Large intestine (tissue), 3 donors: ENCODE measurements at regions not wholly inside any gene's neighbourhood (a gene's known extent, or its start where the extent isn't known, plus 50 kb on each side); places are given as distances from the start of the nearest gene placed in this dataset.

ENCODE experiments used
- DNase-seq, 2 donors: peaks; one replicate each; pipeline versions ENCODE4 v3.0.0 to v3.0.0-alpha.2; 2013
- H3K27ac ChIP-seq: one replicate; pipeline ENCODE4 v1.5.1; 2013; ENCODE audit warnings: low read length
- H3K27me3 ChIP-seq: 2 replicates; pipeline ENCODE4 v1.6.1; 2013; ENCODE audit warnings: low read length; ENCODE audit not compliant: control insufficient read depth, insufficient read depth
- H3K36me3 ChIP-seq: 2 replicates; pipeline ENCODE4 v1.6.1; 2013; ENCODE audit warnings: low read length; ENCODE audit not compliant: control insufficient read depth, insufficient read depth
- H3K4me1 ChIP-seq: one replicate; pipeline ENCODE4 v1.6.1; 2013; ENCODE audit warnings: low read length; ENCODE audit not compliant: control insufficient read depth, insufficient read depth
- H3K4me3 ChIP-seq: one replicate; pipeline ENCODE4 v1.5.1; 2013; ENCODE audit warnings: low read length
- H3K9me3 ChIP-seq: one replicate; pipeline ENCODE4 v1.6.1; 2013; ENCODE audit warnings: mild to moderate bottlenecking, low read depth, low read length, moderate library complexity; ENCODE audit not compliant: control insufficient read depth
- WGBS: methylation state at CpG from one replicate; pipeline ENCODE4 v1.1.5; 2013; ENCODE audit warnings: low lambda C conversion rate; ENCODE audit not compliant: insufficient coverage; 5-methylcytosine and 5-hydroxymethylcytosine counted together

- Histone ChIP-seq H3K9me3 (no peaks in the 10 kb centered on the region), H3K4me1 (no peaks in the 10 kb centered on the region), H3K27me3 (no peaks in the 10 kb centered on the region), H3K36me3 (no peaks in the 10 kb centered on the region), H3K27ac (no peak overlapping the region), H3K4me3 (no peak overlapping the region)
- DNase-seq: no peak
- no CpG with 5 or more reads among the region's 3 CpGs for WGBS
Observed at GRCh38 chr10:20618011-20618547, 279.0 kb downstream of the NEBL start.

GRCh38 chr10:20616918-20617810 is 279.9 kb downstream of the NEBL start:
- H3K27ac ChIP-seq: no peak overlapping the region
- H3K9me3 ChIP-seq: no peaks in the 10 kb centered on the region
- H3K4me1 ChIP-seq: no peaks in the 10 kb centered on the region
- no peak overlapping the region for H3K4me3 ChIP-seq
- H3K36me3 ChIP-seq: no peaks in the 10 kb centered on the region
- no peaks in the 10 kb centered on the region for H3K27me3 ChIP-seq
- WGBS: 90% methylated on average over 2 of the region's 12 CpGs
- no peak for DNase-seq

GRCh38 chr10:20616056-20616671 is 280.9 kb downstream of the NEBL start:
- Histone ChIP-seq H3K27me3 (no peaks in the 10 kb centered on the region), H3K4me3 (no peak overlapping the region), H3K9me3 (no peaks in the 10 kb centered on the region), H3K4me1 (no peaks in the 10 kb centered on the region), H3K27ac (no peak overlapping the region), H3K36me3 (no peaks in the 10 kb centered on the region)
- DNase-seq: no peak
- WGBS: 100% methylated on average over 3 of the region's 3 CpGs

GRCh38 chr10:20615395-20615794 is 281.7 kb downstream of the NEBL start:
- no peak for DNase-seq
- H3K4me1 ChIP-seq: no peaks in the 10 kb centered on the region
- H3K36me3 ChIP-seq: no peaks in the 10 kb centered on the region
- no CpG with 5 or more reads among the region's 1 CpG for WGBS
- H3K4me3 ChIP-seq: no peak overlapping the region
- H3K27me3 ChIP-seq: no peaks in the 10 kb centered on the region
- no peak overlapping the region for H3K27ac ChIP-seq
- no peaks in the 10 kb centered on the region for H3K9me3 ChIP-seq

GRCh38 chr10:20614911-20615310 is 282.2 kb downstream of the NEBL start:
- no peak overlapping the region for H3K4me3 ChIP-seq
- DNase-seq: no peak
- H3K9me3 ChIP-seq: no peaks in the 10 kb centered on the region
- H3K4me1 ChIP-seq: no peaks in the 10 kb centered on the region
- H3K27ac ChIP-seq: no peak overlapping the region
- no peaks in the 10 kb centered on the region for H3K36me3 ChIP-seq
- no CpG with 5 or more reads among the region's 3 CpGs for WGBS
- H3K27me3 ChIP-seq: no peaks in the 10 kb centered on the region

- Histone ChIP-seq H3K9me3 (no peaks in the 10 kb centered on the region), H3K36me3 (no peaks in the 10 kb centered on the region), H3K27me3 (no peaks in the 10 kb centered on the region), H3K4me3 (no peak overlapping the region), H3K4me1 (no peaks in the 10 kb centered on the region), H3K27ac (no peak overlapping the region)
- no peak for DNase-seq
Observed at GRCh38 chr10:20608503-20608902, 288.6 kb downstream of the NEBL start.

DNA sequence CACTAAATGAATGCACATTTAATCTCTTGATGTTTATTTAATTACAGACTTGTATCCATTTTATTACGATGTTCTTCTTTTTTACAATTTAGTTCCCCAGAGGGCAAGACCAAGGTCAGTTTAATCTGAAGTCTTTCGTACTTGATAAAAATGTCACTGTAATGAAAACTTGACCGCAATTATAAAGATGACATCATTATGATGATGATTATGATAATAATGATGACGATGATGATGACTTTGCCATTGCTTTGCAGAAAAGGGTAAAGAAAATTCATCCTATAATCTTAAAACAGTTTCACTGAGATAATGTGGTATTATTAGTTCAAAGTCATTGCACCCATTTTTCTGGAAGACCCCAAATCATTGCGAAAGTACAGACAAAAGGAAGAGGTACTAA is 290.1 kb downstream of the NEBL start:
- Histone ChIP-seq H3K4me1 (no peaks in the 10 kb centered on the region), H3K9me3 (no peaks in the 10 kb centered on the region), H3K27ac (no peak overlapping the region), H3K27me3 (no peaks in the 10 kb centered on the region), H3K36me3 (no peaks in the 10 kb centered on the region), H3K4me3 (no peak overlapping the region)
- 83% methylated on average over 1 of the region's 5 CpGs for WGBS
- no peak for DNase-seq

DNA sequence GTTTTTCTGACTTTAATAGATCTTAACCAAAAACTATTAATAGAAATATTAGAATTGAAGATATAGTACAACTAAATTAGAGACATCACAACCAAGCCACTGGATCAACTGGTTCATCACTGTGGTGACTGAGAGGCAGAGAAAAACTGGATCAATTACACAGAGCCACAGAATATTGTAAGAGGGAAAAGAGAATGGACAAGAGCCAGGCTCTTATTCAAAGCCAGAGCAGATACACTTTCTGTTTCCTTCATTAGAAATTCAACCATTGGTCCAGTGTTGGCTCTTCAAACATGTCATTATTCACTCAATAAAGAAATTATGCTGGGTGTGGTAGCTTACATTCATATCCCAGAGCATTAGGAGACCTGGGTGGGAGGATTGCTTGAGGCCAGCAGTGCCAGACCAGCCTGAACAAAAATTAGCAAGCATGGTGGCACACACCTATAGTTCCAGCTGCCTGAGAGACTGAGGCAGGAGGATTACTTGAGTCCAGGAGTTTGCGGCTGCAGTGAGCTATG is 295.1 kb downstream of the NEBL start:
- no peak overlapping the region for H3K4me3 ChIP-seq
- H3K4me1 ChIP-seq: no peaks in the 10 kb centered on the region
- no CpG with 5 or more reads among the region's 1 CpG for WGBS
- no peak overlapping the region for H3K27ac ChIP-seq
- no peak for DNase-seq
- no peaks in the 10 kb centered on the region for H3K36me3 ChIP-seq
- H3K9me3 ChIP-seq: no peaks in the 10 kb centered on the region
- H3K27me3 ChIP-seq: no peaks in the 10 kb centered on the region

DNA sequence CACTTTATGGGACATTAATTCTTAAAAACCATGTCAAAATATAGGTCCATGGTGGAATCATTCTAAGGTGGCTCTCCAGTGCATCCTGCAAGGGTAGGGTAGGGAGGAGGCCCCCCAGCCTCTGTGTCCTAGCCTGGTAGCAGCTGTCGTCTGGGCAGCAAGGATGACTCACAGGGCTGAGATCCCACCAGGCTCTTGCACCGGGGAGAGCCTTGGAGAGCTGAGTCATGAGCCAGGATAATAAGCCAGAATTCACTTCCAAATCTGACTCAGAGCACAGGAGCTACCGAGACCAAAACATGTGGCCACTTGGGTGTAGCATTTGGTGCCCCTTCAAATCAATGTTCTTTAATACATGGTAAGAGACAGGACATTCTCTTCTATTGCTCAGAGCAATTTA is 298.5 kb downstream of the NEBL start:
- Histone ChIP-seq H3K9me3 (no peaks in the 10 kb centered on the region), H3K27ac (no peak overlapping the region), H3K4me1 (no peaks in the 10 kb centered on the region), H3K27me3 (no peaks in the 10 kb centered on the region), H3K4me3 (no peak overlapping the region), H3K36me3 (no peaks in the 10 kb centered on the region)
- WGBS: 67% methylated on average over 1 of the region's 3 CpGs
- DNase-seq: no peak

DNA sequence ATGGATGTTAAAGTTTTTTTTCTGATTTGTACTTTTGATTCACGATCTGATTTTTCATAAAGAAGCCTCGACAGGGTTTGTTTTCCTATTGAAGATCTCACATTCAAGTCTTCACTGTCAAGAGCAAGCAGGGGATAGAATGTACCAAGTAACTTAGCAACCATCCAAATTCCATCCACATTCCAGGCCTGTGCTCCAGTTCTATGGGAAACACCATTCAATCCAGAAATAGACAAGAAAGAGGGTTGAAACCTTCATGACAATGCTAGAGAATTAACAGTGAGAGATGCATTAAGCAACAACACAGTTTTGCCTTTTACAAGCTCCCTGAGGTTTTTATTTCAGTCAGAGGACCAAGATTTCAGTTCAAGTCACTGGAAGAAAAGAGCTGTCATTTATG is 300.2 kb downstream of the NEBL start:
- Histone ChIP-seq H3K4me1 (no peaks in the 10 kb centered on the region), H3K27me3 (no peaks in the 10 kb centered on the region), H3K27ac (no peak overlapping the region), H3K4me3 (no peak overlapping the region), H3K36me3 (no peaks in the 10 kb centered on the region), H3K9me3 (no peaks in the 10 kb centered on the region)
- no peak for DNase-seq
- no CpG with 5 or more reads among the region's 2 CpGs for WGBS
